ENCODE measurements at regions not wholly inside any gene's neighbourhood (a gene's known extent, or its start where the extent isn't known, plus 50 kb on each side); places are given as distances from the start of the nearest gene placed in this dataset.

DNA sequence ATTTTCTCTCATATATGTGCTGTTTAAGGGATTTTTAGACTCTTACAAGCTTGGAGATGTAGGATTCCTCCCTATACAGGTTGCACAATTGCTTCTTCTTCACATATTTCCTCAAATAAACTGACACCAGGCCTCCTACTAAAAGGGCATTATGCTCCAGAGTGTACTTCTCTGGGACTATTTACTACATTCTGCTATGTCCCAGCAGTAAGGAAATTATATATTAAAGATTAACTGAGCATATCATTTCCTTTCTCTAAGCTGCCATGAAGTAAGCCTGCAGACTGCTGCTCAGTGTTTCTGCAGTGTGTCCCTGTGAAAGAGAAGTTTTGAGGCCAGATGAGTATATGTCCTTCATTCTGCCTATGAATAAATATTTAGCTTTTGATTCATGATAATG is 356.9 kb upstream of the NUDT12 start:
- Histone ChIP-seq H3K36me3 (no peaks in the 10 kb centered on the region), H3K27ac (replicated peaks) (no peak overlapping the region), H3K27me3 (ENCODE audit: low read depth) (no peaks in the 10 kb centered on the region), H3K4me1 (no peaks in the 10 kb centered on the region), H3K9me3 (replicated peaks) (no peaks in the 10 kb centered on the region), H3K4me3 (no peak overlapping the region)
- intact Hi-C loops (cut with micrococcal nuclease): no loop called here
- TF ChIP-seq, protein P1, sequence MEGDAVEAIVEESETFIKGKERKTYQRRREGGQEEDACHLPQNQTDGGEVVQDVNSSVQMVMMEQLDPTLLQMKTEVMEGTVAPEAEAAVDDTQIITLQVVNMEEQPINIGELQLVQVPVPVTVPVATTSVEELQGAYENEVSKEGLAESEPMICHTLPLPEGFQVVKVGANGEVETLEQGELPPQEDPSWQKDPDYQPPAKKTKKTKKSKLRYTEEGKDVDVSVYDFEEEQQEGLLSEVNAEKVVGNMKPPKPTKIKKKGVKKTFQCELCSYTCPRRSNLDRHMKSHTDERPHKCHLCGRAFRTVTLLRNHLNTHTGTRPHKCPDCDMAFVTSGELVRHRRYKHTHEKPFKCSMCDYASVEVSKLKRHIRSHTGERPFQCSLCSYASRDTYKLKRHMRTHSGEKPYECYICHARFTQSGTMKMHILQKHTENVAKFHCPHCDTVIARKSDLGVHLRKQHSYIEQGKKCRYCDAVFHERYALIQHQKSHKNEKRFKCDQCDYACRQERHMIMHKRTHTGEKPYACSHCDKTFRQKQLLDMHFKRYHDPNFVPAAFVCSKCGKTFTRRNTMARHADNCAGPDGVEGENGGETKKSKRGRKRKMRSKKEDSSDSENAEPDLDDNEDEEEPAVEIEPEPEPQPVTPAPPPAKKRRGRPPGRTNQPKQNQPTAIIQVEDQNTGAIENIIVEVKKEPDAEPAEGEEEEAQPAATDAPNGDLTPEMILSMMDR (IDR thresholded peaks at IDR 0.05; ENCODE audit: borderline replicate concordance): no peak
- no peak for DNase-seq

- TF ChIP-seq, protein P1 (IDR thresholded peaks at IDR 0.05; ENCODE audit: borderline replicate concordance): no peak
- Histone ChIP-seq H3K9me3 (replicated peaks) (no peaks in the 10 kb centered on the region), H3K36me3 (no peaks in the 10 kb centered on the region)
These were observed 356.2 kb upstream of the NUDT12 start for GRCh38 chr5:103918668-103919367.

DNA sequence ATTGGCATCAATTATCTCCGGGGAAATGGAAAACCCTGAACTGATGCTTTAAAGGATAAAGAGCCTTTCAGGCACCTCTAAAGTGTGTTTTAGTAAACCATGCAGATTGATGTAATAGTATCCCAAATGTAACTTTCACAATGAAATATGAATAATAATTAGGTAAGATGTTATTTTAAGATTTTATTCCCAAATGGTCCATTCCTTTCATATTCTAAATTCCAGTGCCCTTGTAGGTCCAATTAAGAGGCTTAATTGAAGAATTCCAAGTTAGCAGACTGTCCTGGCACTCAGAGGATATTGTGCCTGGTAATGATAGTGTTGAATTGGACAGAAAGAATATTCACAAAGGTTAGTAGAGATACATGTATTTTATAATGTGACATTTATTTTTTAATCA is 352.5 kb upstream of the NUDT12 start:
- no peak for DNase-seq
- no peaks in the 10 kb centered on the region for H3K9me3 ChIP-seq (replicated peaks)
- H3K4me3 ChIP-seq: no peak overlapping the region
- intact Hi-C loops (cut with micrococcal nuclease): no loop called here
- no peaks in the 10 kb centered on the region for H3K4me1 ChIP-seq
- H3K27ac ChIP-seq (replicated peaks): no peak overlapping the region
- TF ChIP-seq, protein P1 (IDR thresholded peaks at IDR 0.05; ENCODE audit: borderline replicate concordance): no peak
- H3K27me3 ChIP-seq (ENCODE audit: low read depth): no peaks in the 10 kb centered on the region
- no peaks in the 10 kb centered on the region for H3K36me3 ChIP-seq

More at GRCh38 chr5:103918668-103919367, 356.2 kb upstream of the NUDT12 start:
- DNase-seq: no peak
- Histone ChIP-seq H3K27me3 (ENCODE audit: low read depth) (no peaks in the 10 kb centered on the region), H3K4me3 (no peak overlapping the region), H3K4me1 (no peaks in the 10 kb centered on the region), H3K27ac (replicated peaks) (no peak overlapping the region)
- intact Hi-C loops (cut with micrococcal nuclease): no loop called here

DNA sequence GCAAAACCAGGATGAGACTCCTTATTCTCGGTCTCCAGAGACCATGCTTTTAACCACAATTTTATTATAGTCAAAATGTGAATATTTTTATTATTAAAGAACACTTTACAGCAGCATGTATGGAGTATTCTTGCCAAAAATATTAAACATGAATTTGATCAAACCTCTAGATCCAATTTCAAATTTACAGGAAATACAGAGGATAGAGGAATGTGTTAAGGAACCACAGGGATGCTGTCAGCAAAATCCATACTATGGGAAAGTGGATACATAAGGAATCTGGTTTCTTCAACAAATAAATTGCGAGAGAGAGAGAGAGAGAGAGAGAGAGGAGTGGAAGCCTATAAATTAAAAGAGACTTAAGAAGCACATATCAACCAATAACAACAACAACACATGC is 348.2 kb upstream of the NUDT12 start:
- no peak for DNase-seq
- H3K4me1 ChIP-seq: no peaks in the 10 kb centered on the region
- H3K27me3 ChIP-seq (ENCODE audit: low read depth): no peaks in the 10 kb centered on the region
- intact Hi-C loops (cut with micrococcal nuclease): no loop called here
- H3K4me3 ChIP-seq: no peak overlapping the region
- H3K9me3 ChIP-seq (replicated peaks): no peaks in the 10 kb centered on the region
- H3K27ac ChIP-seq (replicated peaks): no peak overlapping the region
- TF ChIP-seq, protein P1 (IDR thresholded peaks at IDR 0.05; ENCODE audit: borderline replicate concordance): no peak
- H3K36me3 ChIP-seq: no peaks in the 10 kb centered on the region

- TF ChIP-seq, protein P1 (IDR thresholded peaks at IDR 0.05; ENCODE audit: borderline replicate concordance): no peak
- Histone ChIP-seq H3K36me3 (no peaks in the 10 kb centered on the region), H3K4me3 (no peak overlapping the region), H3K27me3 (ENCODE audit: low read depth) (no peaks in the 10 kb centered on the region), H3K27ac (replicated peaks) (no peak overlapping the region), H3K4me1 (no peaks in the 10 kb centered on the region), H3K9me3 (replicated peaks) (no peaks in the 10 kb centered on the region)
- DNase-seq: no peak
- intact Hi-C loops (cut with micrococcal nuclease): no loop called here
These were observed 347.4 kb upstream of the NUDT12 start for GRCh38 chr5:103910011-103910410.

All from left ventricle myocardium inferior (tissue), 1 donor.